WTC11 (cell line): ENCODE measurements at regions not wholly inside any gene's neighbourhood (a gene's known extent, or its start where the extent isn't known, plus 50 kb on each side); places are given as distances from the start of the nearest gene placed in this dataset.

Source experiments
- ATAC-seq: fragments of 200-7000 bp; cut with Tn5 transposase; 2 replicates; pipeline ENCODE4 v1.10.0; 2021; ENCODE audit warnings: mild to moderate bottlenecking, moderate library complexity
- CTCF ChIA-PET: fragments of 300-600 bp; sonication (Branson Sonifier 250); formaldehyde crosslinking; loops from one replicate; lab custom pipeline; 2021; ENCODE audit warnings: antibody characterized with exemption; lab: Charles Lee
- POLR2A ChIA-PET: fragments of 350-600 bp; sonication (Branson Sonifier 250); formaldehyde crosslinking; loops from one replicate; lab custom pipeline; 2021; ENCODE audit warnings: antibody characterized with exemption; lab: Charles Lee
- DNase-seq: peaks from one replicate; pipeline ENCODE4 v3.0.0; 2021; ENCODE audit warnings: low spot score
- H3K27ac Mint-ChIP-seq: 2 replicates; pipeline ENCODE4 v1.8.0; 2021; ENCODE audit warnings: mixed read lengths
- H3K27me3 Mint-ChIP-seq: 2 replicates; pipeline ENCODE4 v1.8.0; 2021; ENCODE audit warnings: low read depth, mild to moderate bottlenecking, moderate library complexity, mixed read lengths
- H3K36me3 Mint-ChIP-seq: 2 replicates; pipeline ENCODE4 v1.8.0; 2021; ENCODE audit warnings: mixed read lengths
- H3K4me1 Mint-ChIP-seq: 2 replicates; pipeline ENCODE4 v1.8.0; 2022; ENCODE audit warnings: mixed read lengths
- H3K4me3 Mint-ChIP-seq: 2 replicates; pipeline ENCODE4 v1.8.0; 2021; ENCODE audit warnings: mild to moderate bottlenecking, moderate library complexity, mixed read lengths
- H3K9me3 Mint-ChIP-seq: 2 replicates; pipeline ENCODE4 v1.8.0; 2021; ENCODE audit warnings: mixed read lengths
- ELF4 ChIP-seq: sonication (generic); formaldehyde crosslinking; IDR thresholded peaks from 2 replicates; pipeline ENCODE4 v1.8.1; 2022; ENCODE audit warnings: low read depth, mild to moderate bottlenecking, moderate library complexity, missing genetic modification reagents
- GRHL2 ChIP-seq: fragments of 250-450 bp; sonication (Bioruptor Pico); IDR thresholded peaks from 2 replicates; pipeline ENCODE4 v1.8.0; 2022; ENCODE audit warnings: mild to moderate bottlenecking, moderate library complexity; ENCODE audit not compliant: insufficient replicate concordance, severe bottlenecking
- HMGA2 ChIP-seq: fragments of 250-450 bp; sonication (Bioruptor Pico); IDR thresholded peaks from 2 replicates; pipeline ENCODE4 v1.4.0; 2021; ENCODE audit warnings: mild to moderate bottlenecking, moderate library complexity
- MXD4 ChIP-seq: fragments of 250-450 bp; sonication (Bioruptor Pico); IDR thresholded peaks from 2 replicates; pipeline ENCODE4 v1.8.0; 2021; ENCODE audit warnings: mild to moderate bottlenecking, moderate library complexity, borderline replicate concordance
- NFATC4 ChIP-seq: fragments of 250-450 bp; sonication (Bioruptor Pico); IDR thresholded peaks from 2 replicates; pipeline ENCODE4 v1.9.0; 2021; ENCODE audit warnings: mild to moderate bottlenecking
- SMAD3 ChIP-seq: sonication (generic); formaldehyde crosslinking; IDR thresholded peaks from 2 replicates; pipeline ENCODE4 v1.8.0; 2022; ENCODE audit warnings: missing genetic modification reagents, mild to moderate bottlenecking, borderline replicate concordance
- SMAD4 ChIP-seq: sonication (generic); formaldehyde crosslinking; IDR thresholded peaks from 2 replicates; pipeline ENCODE4 v1.8.0; 2022; ENCODE audit warnings: mild to moderate bottlenecking, missing genetic modification reagents
- TEAD1 ChIP-seq: sonication (generic); formaldehyde crosslinking; IDR thresholded peaks from 2 replicates; pipeline ENCODE4 v1.8.0; 2022; ENCODE audit warnings: mild to moderate bottlenecking, missing genetic modification reagents
- ZNF416 ChIP-seq: fragments of 250-450 bp; sonication (Bioruptor Pico); IDR thresholded peaks from 2 replicates; pipeline ENCODE4 v1.9.0; 2021; ENCODE audit warnings: mild to moderate bottlenecking, inconsistent platforms
- TF ChIP-seq, protein P1 (sequence below): sonication (generic); formaldehyde crosslinking; conservative IDR thresholded peaks from 2 replicates; pipeline ENCODE4 v1.8.1; 2022; ENCODE audit warnings: mild to moderate bottlenecking, missing genetic modification reagents
- TF ChIP-seq, protein P2 (sequence below): sonication (generic); formaldehyde crosslinking; IDR thresholded peaks from 2 replicates; pipeline ENCODE4 v1.8.0; 2022; ENCODE audit warnings: missing genetic modification reagents
- TF ChIP-seq, protein P3 (sequence below): fragments of 250-450 bp; sonication (Bioruptor Pico); IDR thresholded peaks from 2 replicates; pipeline ENCODE4 v1.9.0; 2021; ENCODE audit warnings: mild to moderate bottlenecking
- TF ChIP-seq, protein P4 (sequence below): fragments of 250-450 bp; sonication (Bioruptor Pico); IDR thresholded peaks from 2 replicates; pipeline ENCODE4 v1.9.0; 2021; ENCODE audit warnings: mild to moderate bottlenecking, borderline replicate concordance
- TF ChIP-seq, protein P5 (sequence below): sonication (generic); formaldehyde crosslinking; IDR thresholded peaks from 2 replicates; pipeline ENCODE4 v1.8.1; 2022; ENCODE audit warnings: low read depth, mild to moderate bottlenecking, moderate library complexity, missing genetic modification reagents, borderline replicate concordance
- TF ChIP-seq, protein P6 (sequence below): sonication (generic); formaldehyde crosslinking; IDR thresholded peaks from 2 replicates; pipeline ENCODE4 v1.8.0; 2022; ENCODE audit warnings: mild to moderate bottlenecking, missing genetic modification reagents

DNA sequence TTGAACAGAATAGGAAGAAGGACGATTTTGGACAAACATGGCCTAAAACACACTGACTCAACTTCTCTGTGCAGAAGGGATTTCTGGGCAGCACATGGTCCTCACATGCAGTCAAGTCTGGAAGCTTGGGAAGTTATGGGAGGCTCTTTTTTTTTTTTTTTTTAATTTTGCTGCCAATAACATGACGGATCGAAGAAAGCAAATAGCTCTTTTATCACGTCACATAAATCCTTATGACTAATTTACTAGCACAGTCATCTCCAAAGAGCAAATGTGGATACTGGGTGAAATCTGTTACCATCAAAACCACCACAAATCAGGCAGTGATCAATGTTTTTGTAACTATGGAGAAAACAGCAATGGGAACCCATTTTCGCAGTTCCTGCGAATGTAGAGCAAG, 193.3 kb upstream of the FAM9B start:
- TF ChIP-seq SMAD4 (CRISPR knock-in tag): no peak
- TF ChIP-seq, protein P1, sequence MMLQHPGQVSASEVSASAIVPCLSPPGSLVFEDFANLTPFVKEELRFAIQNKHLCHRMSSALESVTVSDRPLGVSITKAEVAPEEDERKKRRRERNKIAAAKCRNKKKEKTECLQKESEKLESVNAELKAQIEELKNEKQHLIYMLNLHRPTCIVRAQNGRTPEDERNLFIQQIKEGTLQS (CRISPR knock-in tag): no peak
- TF ChIP-seq, protein P2, sequence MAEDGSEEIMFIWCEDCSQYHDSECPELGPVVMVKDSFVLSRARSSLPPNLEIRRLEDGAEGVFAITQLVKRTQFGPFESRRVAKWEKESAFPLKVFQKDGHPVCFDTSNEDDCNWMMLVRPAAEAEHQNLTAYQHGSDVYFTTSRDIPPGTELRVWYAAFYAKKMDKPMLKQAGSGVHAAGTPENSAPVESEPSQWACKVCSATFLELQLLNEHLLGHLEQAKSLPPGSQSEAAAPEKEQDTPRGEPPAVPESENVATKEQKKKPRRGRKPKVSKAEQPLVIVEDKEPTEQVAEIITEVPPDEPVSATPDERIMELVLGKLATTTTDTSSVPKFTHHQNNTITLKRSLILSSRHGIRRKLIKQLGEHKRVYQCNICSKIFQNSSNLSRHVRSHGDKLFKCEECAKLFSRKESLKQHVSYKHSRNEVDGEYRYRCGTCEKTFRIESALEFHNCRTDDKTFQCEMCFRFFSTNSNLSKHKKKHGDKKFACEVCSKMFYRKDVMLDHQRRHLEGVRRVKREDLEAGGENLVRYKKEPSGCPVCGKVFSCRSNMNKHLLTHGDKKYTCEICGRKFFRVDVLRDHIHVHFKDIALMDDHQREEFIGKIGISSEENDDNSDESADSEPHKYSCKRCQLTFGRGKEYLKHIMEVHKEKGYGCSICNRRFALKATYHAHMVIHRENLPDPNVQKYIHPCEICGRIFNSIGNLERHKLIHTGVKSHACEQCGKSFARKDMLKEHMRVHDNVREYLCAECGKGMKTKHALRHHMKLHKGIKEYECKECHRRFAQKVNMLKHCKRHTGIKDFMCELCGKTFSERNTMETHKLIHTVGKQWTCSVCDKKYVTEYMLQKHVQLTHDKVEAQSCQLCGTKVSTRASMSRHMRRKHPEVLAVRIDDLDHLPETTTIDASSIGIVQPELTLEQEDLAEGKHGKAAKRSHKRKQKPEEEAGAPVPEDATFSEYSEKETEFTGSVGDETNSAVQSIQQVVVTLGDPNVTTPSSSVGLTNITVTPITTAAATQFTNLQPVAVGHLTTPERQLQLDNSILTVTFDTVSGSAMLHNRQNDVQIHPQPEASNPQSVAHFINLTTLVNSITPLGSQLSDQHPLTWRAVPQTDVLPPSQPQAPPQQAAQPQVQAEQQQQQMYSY: no peak
- POLR2A ChIA-PET: no interaction called here
- no peak for DNase-seq
- H3K27me3 Mint-ChIP-seq: no peaks in the 10 kb centered on the region; the same call in 1 of the 2 replicates
- ATAC-seq: no peak
- H3K9me3 Mint-ChIP-seq: peaks cover 14% of the 10 kb centered on the region
- H3K36me3 Mint-ChIP-seq: peaks cover 4% of the 10 kb centered on the region
- peaks cover 2% of the 10 kb centered on the region for H3K4me1 Mint-ChIP-seq
- CTCF ChIA-PET: no interaction called here
- H3K27ac Mint-ChIP-seq: no peak overlapping the region
- no peak overlapping the region for H3K4me3 Mint-ChIP-seq

- H3K4me3 Mint-ChIP-seq: no peak overlapping the region
- CTCF ChIA-PET: no interaction called here
- no peak for DNase-seq
- TF ChIP-seq HMGA2 (CRISPR knock-in tag) (no peak), ELF4 (CRISPR knock-in tag) (no peak), GRHL2 (CRISPR knock-in tag) (no peak), NFATC4 (no peak), ZNF416 (CRISPR knock-in tag) (no peak), SMAD3 (no peak), TEAD1 (CRISPR knock-in tag) (no peak), MXD4 (CRISPR knock-in tag) (no peak)
- TF ChIP-seq, protein P3, sequence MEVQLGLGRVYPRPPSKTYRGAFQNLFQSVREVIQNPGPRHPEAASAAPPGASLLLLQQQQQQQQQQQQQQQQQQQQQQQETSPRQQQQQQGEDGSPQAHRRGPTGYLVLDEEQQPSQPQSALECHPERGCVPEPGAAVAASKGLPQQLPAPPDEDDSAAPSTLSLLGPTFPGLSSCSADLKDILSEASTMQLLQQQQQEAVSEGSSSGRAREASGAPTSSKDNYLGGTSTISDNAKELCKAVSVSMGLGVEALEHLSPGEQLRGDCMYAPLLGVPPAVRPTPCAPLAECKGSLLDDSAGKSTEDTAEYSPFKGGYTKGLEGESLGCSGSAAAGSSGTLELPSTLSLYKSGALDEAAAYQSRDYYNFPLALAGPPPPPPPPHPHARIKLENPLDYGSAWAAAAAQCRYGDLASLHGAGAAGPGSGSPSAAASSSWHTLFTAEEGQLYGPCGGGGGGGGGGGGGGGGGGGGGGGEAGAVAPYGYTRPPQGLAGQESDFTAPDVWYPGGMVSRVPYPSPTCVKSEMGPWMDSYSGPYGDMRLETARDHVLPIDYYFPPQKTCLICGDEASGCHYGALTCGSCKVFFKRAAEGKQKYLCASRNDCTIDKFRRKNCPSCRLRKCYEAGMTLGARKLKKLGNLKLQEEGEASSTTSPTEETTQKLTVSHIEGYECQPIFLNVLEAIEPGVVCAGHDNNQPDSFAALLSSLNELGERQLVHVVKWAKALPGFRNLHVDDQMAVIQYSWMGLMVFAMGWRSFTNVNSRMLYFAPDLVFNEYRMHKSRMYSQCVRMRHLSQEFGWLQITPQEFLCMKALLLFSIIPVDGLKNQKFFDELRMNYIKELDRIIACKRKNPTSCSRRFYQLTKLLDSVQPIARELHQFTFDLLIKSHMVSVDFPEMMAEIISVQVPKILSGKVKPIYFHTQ (CRISPR knock-in tag): no peak
- TF ChIP-seq, protein P4, sequence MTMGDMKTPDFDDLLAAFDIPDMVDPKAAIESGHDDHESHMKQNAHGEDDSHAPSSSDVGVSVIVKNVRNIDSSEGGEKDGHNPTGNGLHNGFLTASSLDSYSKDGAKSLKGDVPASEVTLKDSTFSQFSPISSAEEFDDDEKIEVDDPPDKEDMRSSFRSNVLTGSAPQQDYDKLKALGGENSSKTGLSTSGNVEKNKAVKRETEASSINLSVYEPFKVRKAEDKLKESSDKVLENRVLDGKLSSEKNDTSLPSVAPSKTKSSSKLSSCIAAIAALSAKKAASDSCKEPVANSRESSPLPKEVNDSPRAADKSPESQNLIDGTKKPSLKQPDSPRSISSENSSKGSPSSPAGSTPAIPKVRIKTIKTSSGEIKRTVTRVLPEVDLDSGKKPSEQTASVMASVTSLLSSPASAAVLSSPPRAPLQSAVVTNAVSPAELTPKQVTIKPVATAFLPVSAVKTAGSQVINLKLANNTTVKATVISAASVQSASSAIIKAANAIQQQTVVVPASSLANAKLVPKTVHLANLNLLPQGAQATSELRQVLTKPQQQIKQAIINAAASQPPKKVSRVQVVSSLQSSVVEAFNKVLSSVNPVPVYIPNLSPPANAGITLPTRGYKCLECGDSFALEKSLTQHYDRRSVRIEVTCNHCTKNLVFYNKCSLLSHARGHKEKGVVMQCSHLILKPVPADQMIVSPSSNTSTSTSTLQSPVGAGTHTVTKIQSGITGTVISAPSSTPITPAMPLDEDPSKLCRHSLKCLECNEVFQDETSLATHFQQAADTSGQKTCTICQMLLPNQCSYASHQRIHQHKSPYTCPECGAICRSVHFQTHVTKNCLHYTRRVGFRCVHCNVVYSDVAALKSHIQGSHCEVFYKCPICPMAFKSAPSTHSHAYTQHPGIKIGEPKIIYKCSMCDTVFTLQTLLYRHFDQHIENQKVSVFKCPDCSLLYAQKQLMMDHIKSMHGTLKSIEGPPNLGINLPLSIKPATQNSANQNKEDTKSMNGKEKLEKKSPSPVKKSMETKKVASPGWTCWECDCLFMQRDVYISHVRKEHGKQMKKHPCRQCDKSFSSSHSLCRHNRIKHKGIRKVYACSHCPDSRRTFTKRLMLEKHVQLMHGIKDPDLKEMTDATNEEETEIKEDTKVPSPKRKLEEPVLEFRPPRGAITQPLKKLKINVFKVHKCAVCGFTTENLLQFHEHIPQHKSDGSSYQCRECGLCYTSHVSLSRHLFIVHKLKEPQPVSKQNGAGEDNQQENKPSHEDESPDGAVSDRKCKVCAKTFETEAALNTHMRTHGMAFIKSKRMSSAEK (CRISPR knock-in tag): no peak
- TF ChIP-seq, protein P5, sequence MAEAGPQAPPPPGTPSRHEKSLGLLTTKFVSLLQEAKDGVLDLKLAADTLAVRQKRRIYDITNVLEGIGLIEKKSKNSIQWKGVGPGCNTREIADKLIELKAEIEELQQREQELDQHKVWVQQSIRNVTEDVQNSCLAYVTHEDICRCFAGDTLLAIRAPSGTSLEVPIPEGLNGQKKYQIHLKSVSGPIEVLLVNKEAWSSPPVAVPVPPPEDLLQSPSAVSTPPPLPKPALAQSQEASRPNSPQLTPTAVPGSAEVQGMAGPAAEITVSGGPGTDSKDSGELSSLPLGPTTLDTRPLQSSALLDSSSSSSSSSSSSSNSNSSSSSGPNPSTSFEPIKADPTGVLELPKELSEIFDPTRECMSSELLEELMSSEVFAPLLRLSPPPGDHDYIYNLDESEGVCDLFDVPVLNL (CRISPR knock-in tag): no peak
- TF ChIP-seq, protein P6, sequence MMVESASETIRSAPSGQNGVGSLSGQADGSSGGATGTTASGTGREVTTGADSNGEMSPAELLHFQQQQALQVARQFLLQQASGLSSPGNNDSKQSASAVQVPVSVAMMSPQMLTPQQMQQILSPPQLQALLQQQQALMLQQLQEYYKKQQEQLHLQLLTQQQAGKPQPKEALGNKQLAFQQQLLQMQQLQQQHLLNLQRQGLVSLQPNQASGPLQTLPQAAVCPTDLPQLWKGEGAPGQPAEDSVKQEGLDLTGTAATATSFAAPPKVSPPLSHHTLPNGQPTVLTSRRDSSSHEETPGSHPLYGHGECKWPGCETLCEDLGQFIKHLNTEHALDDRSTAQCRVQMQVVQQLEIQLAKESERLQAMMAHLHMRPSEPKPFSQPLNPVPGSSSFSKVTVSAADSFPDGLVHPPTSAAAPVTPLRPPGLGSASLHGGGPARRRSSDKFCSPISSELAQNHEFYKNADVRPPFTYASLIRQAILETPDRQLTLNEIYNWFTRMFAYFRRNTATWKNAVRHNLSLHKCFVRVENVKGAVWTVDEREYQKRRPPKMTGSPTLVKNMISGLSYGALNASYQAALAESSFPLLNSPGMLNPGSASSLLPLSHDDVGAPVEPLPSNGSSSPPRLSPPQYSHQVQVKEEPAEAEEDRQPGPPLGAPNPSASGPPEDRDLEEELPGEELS: no peak
- H3K9me3 Mint-ChIP-seq: no peaks in the 10 kb centered on the region
- no peaks in the 10 kb centered on the region for H3K36me3 Mint-ChIP-seq
- no peaks in the 10 kb centered on the region for H3K4me1 Mint-ChIP-seq
- no peak for ATAC-seq
- H3K27ac Mint-ChIP-seq: no peak overlapping the region
- POLR2A ChIA-PET: no interaction called here
- no peaks in the 10 kb centered on the region for H3K27me3 Mint-ChIP-seq
These were observed 197.6 kb upstream of the FAM9B start for GRCh38 chrX:9231491-9231890.
